GM12878 (cell line): ENCODE measurements at regions not wholly inside any gene's neighbourhood (a gene's known extent, or its start where the extent isn't known, plus 50 kb on each side); places are given as distances from the start of the nearest gene placed in this dataset.

Experiments
- ATAC-seq: fragments of 200-7000 bp; cut with Tn5 transposase; 3 replicates; pipeline ENCODE4 v1.9.1; 2020; ENCODE audit warnings: mild to moderate bottlenecking, moderate library complexity
- BruUV-seq: library from RNA; stranded (reverse); fragments of 400-500 nt; replicated peaks from 2 replicates; lab custom pipeline; 2021; lab: Mats Ljungman, UMichigan
- CTCF ChIA-PET: fragments of 300-600 bp; sonication (Branson Sonifier 250); formaldehyde crosslinking; extraction: SDS; loops from one replicate; lab custom pipeline; 2021; ENCODE audit warnings: inconsistent platforms; lab: Yijun Ruan, JAX
- POLR2A ChIA-PET: fragments of 350-600 bp; formaldehyde crosslinking; extraction: SDS; loops from one replicate; lab custom pipeline; 2021; ENCODE audit warnings: inconsistent platforms; lab: Charles Lee
- RAD21 ChIA-PET: fragments of 300-600 bp; sonication (Branson Sonifier 250); formaldehyde crosslinking; loops from one replicate; lab custom pipeline; 2023; ENCODE audit warnings: antibody characterized with exemption; ENCODE audit not compliant: unreplicated experiment; lab: Charles Lee
- SMC1A ChIA-PET: fragments of 300-600 bp; sonication (Branson Sonifier 250); formaldehyde crosslinking; loops from one replicate; lab custom pipeline; 2023; ENCODE audit not compliant: unreplicated experiment, uncharacterized antibody; lab: Charles Lee
- DNase-seq: peaks from one replicate; pipeline ENCODE4 v3.0.0-alpha.2; 2011; ENCODE audit warnings: low read depth, low spot score
- FAIRE-seq: peaks from 3 replicates; lab custom pipeline; 2011; peaks lifted over from hg19 to GRCh38; lab: Jason Lieb, UNC
- H2AFZ ChIP-seq: 2 replicates; pipeline ENCODE4 v1.6.0; 2011; ENCODE audit warnings: low read depth, low read length, control low read depth; ENCODE audit not compliant: control insufficient read depth
- H3K27ac ChIP-seq: 2 replicates; pipeline ENCODE4 v1.5.1; 2011; ENCODE audit warnings: control low read depth; ENCODE audit not compliant: control insufficient read depth, insufficient read depth
- H3K27me3 ChIP-seq, 2 experiments: replicated peaks in 1 of 2; 2 replicates each; pipeline versions ENCODE4 v1.6.0 to v1.6.1; 2011; ENCODE audit warnings: low read length in 1 of 2; ENCODE audit not compliant: control insufficient read depth in 2 of 2, insufficient read depth in 2 of 2
- H3K36me3 ChIP-seq, 2 experiments: 2 replicates each; pipeline ENCODE4 v1.5.1; 2011; ENCODE audit warnings: low read length in 1 of 2; ENCODE audit not compliant: control insufficient read depth in 2 of 2, insufficient read depth in 2 of 2
- H3K4me1 ChIP-seq: 2 replicates; pipeline ENCODE4 v1.6.1; 2011; ENCODE audit warnings: mild to moderate bottlenecking, low read length, moderate library complexity, mixed read lengths; ENCODE audit not compliant: control insufficient read depth, insufficient read depth
- H3K4me2 ChIP-seq: 2 replicates; pipeline ENCODE4 v1.6.0; 2011; ENCODE audit warnings: control low read depth; ENCODE audit not compliant: control insufficient read depth, insufficient read depth
- H3K4me3 ChIP-seq: fragments of 200-600 bp; sonication (generic); 2 replicates; pipeline ENCODE4 v1.5.1; 2016
- H3K79me2 ChIP-seq: 2 replicates; pipeline ENCODE4 v1.6.0; 2011; ENCODE audit warnings: low read length; ENCODE audit not compliant: control insufficient read depth, insufficient read depth
- H3K9ac ChIP-seq: 2 replicates; pipeline ENCODE4 v1.8.0; 2011; ENCODE audit warnings: low read length, control low read depth, mixed read lengths; ENCODE audit not compliant: control insufficient read depth, insufficient read depth
- H3K9me3 ChIP-seq: replicated peaks from 3 replicates; pipeline ENCODE4 v1.5.1; 2011; ENCODE audit warnings: mild to moderate bottlenecking, low read length; ENCODE audit not compliant: control insufficient read depth, insufficient read depth
- H4K20me1 ChIP-seq: 2 replicates; pipeline ENCODE4 v1.6.0; 2011; ENCODE audit not compliant: control insufficient read depth, insufficient read depth
- CREM ChIP-seq: IDR thresholded peaks from 2 replicates; pipeline ENCODE4 v1.6.1; 2014; ENCODE audit warnings: antibody characterized with exemption, low read depth
- CUX1 ChIP-seq: IDR thresholded peaks from 2 replicates; pipeline ENCODE4 v1.6.1; 2012; ENCODE audit warnings: improper control_type of control experiment, low read depth, low read length; ENCODE audit not compliant: insufficient replicate concordance
- KDM1A ChIP-seq: fragments of 200-600 bp; sonication (generic); IDR thresholded peaks from 2 replicates; pipeline ENCODE4 v1.6.1; 2016; ENCODE audit warnings: borderline replicate concordance
- STAT1 ChIP-seq: fragments of 450-650 bp; conservative IDR thresholded peaks from 2 replicates; pipeline ENCODE4 v1.6.1; 2014; ENCODE audit warnings: antibody characterized with exemption, mild to moderate bottlenecking
- TCF7 ChIP-seq: IDR thresholded peaks from 2 replicates; pipeline ENCODE4 v1.6.1; 2014; ENCODE audit warnings: antibody characterized with exemption, borderline replicate concordance
- WGBS: methylation state at CpG from one replicate; pipeline ENCODE4 v1.1.6; 2016; ENCODE audit warnings: low lambda C conversion rate; ENCODE audit not compliant: insufficient replicate concordance, insufficient coverage; ENCODE audit errors: missing lambda C conversion rate; 5-methylcytosine and 5-hydroxymethylcytosine counted together
- in situ Hi-C: fragments of 300-500 bp; cut with MboI; formaldehyde crosslinking; loops from 9 replicates; pipeline ENCODE4 v1.14.3; 2018; ENCODE audit warnings: mixed read lengths
- intact Hi-C: fragments of 100-400 bp; cut with micrococcal nuclease; formaldehyde crosslinking; loops from one replicate; pipeline ENCODE4 v1.14.2; 2022; ENCODE audit not compliant: unreplicated experiment

GRCh38 chr4:1552451-1552850, 131.7 kb downstream of the FAM53A start (continued):
- TF ChIP-seq CUX1: no peak
- no peak for TF ChIP-seq CREM
- TF ChIP-seq KDM1A: no peak

GRCh38 chr4:1551211-1551610, 132.9 kb downstream of the FAM53A start:
- Histone ChIP-seq H3K4me3 (no peak overlapping the region), H3K4me1 (no peaks in the 10 kb centered on the region), H3K27me3 (no peaks in the 10 kb centered on the region), H3K27ac (no peak overlapping the region), H4K20me1 (no peaks in the 10 kb centered on the region)
- no peak for ATAC-seq
- ChIA-PET SMC1A (no interaction called here), POLR2A (no interaction called here), RAD21 (no interaction called here)
- TF ChIP-seq STAT1 (no peak), TCF7 (no peak)
- TF ChIP-seq, all 136 proteins: peak for 0
- no peaks in the 10 kb centered on the region for H3K79me2 ChIP-seq
- CTCF ChIA-PET: no interaction called here
- no peaks in the 10 kb centered on the region for H3K9me3 ChIP-seq
- WGBS: 40% methylated on average over 6 of the region's 6 CpGs
- DNase-seq (no peak), FAIRE-seq (no peak)
- H3K9ac ChIP-seq: no peak overlapping the region
- no peak overlapping the region for H2AFZ ChIP-seq
- no peak overlapping the region for H3K4me2 ChIP-seq
- in situ Hi-C loops: no loop called here
- intact Hi-C loops: no loop called here
- no TSS peak for BruUV-seq
- no peaks in the 10 kb centered on the region for H3K36me3 ChIP-seq
